T-helper 17 cell (primary cell): ENCODE measurements at regions not wholly inside any gene's neighbourhood (a gene's known extent, or its start where the extent isn't known, plus 50 kb on each side); places are given as distances from the start of the nearest gene placed in this dataset.

Experiments
- ATAC-seq: fragments of 150-1000 bp; cut with Tn5 transposase; 2 replicates; pipeline ENCODE4 v1.10.0; 2021; ENCODE audit warnings: mild to moderate bottlenecking, moderate library complexity
- DNase-seq, 3 donors: peaks; one replicate each; pipeline versions ENCODE4 v3.0.0 to v3.0.0-alpha.2; 2020 to 2021
- H3K9me3 ChIP-seq: one replicate; pipeline ENCODE4 v1.7.0; 2013; ENCODE audit warnings: low read length, mild to moderate bottlenecking; ENCODE audit not compliant: control insufficient read depth, poor library complexity, severe bottlenecking
- H3K27ac Mint-ChIP-seq: one replicate; pipeline ENCODE4 v1.8.0; 2022; ENCODE audit warnings: mild to moderate bottlenecking, moderate library complexity, mixed read lengths
- H3K27me3 Mint-ChIP-seq: one replicate; pipeline ENCODE4 v1.8.0; 2022; ENCODE audit warnings: mixed read lengths
- H3K36me3 Mint-ChIP-seq: one replicate; pipeline ENCODE4 v1.8.0; 2022; ENCODE audit warnings: low read depth, mixed read lengths
- H3K4me1 Mint-ChIP-seq: one replicate; pipeline ENCODE4 v1.8.0; 2022; ENCODE audit warnings: mild to moderate bottlenecking, mixed read lengths
- H3K4me3 Mint-ChIP-seq: one replicate; pipeline ENCODE4 v1.8.0; 2022; ENCODE audit warnings: mild to moderate bottlenecking, moderate library complexity, mixed read lengths

- no peak overlapping the region for H3K27ac Mint-ChIP-seq
- no peaks in the 10 kb centered on the region for H3K4me1 Mint-ChIP-seq
- H3K27me3 Mint-ChIP-seq = no peaks in the 10 kb centered on the region
- ATAC-seq (no peak), DNase-seq (no peak)
- H3K36me3 Mint-ChIP-seq = no peaks in the 10 kb centered on the region
- no peaks in the 10 kb centered on the region for H3K9me3 ChIP-seq
- no peak overlapping the region for H3K4me3 Mint-ChIP-seq
Observed at GRCh38 chr6:104017410-104018381, 842.0 kb downstream of the HACE1 start.

GRCh38 chr6:104014163-104014959 lies 845.4 kb downstream of the HACE1 start:
- no peak for ATAC-seq
- H3K9me3 ChIP-seq = no peaks in the 10 kb centered on the region
- no peaks in the 10 kb centered on the region for H3K36me3 Mint-ChIP-seq
- H3K27ac Mint-ChIP-seq = no peak overlapping the region
- DNase-seq = no peak
- no peaks in the 10 kb centered on the region for H3K27me3 Mint-ChIP-seq
- no peaks in the 10 kb centered on the region for H3K4me1 Mint-ChIP-seq
- no peak overlapping the region for H3K4me3 Mint-ChIP-seq

- no peak overlapping the region for H3K27ac Mint-ChIP-seq
- H3K9me3 ChIP-seq = no peaks in the 10 kb centered on the region
- H3K27me3 Mint-ChIP-seq = no peaks in the 10 kb centered on the region
- no peaks in the 10 kb centered on the region for H3K36me3 Mint-ChIP-seq
- no peak for ATAC-seq
- no peaks in the 10 kb centered on the region for H3K4me1 Mint-ChIP-seq
- H3K4me3 Mint-ChIP-seq = no peak overlapping the region
- no peak for DNase-seq
Observed at GRCh38 chr6:104013312-104013971, 846.3 kb downstream of the HACE1 start.

GRCh38 chr6:104010897-104011296 lies 848.8 kb downstream of the HACE1 start:
- no peak overlapping the region for H3K4me3 Mint-ChIP-seq
- H3K36me3 Mint-ChIP-seq = no peaks in the 10 kb centered on the region
- H3K4me1 Mint-ChIP-seq = no peaks in the 10 kb centered on the region
- no peak overlapping the region for H3K27ac Mint-ChIP-seq
- ATAC-seq = no peak
- no peaks in the 10 kb centered on the region for H3K27me3 Mint-ChIP-seq
- no peaks in the 10 kb centered on the region for H3K9me3 ChIP-seq
- DNase-seq = no peak

GRCh38 chr6:104003803-104004516 lies 855.8 kb downstream of the HACE1 start:
- ATAC-seq = no peak
- no peak overlapping the region for H3K27ac Mint-ChIP-seq
- H3K27me3 Mint-ChIP-seq = no peaks in the 10 kb centered on the region
- no peak for DNase-seq
- H3K9me3 ChIP-seq = no peaks in the 10 kb centered on the region
- no peak overlapping the region for H3K4me3 Mint-ChIP-seq
- H3K4me1 Mint-ChIP-seq = no peaks in the 10 kb centered on the region
- H3K36me3 Mint-ChIP-seq = no peaks in the 10 kb centered on the region

GRCh38 chr6:103995571-103995970 lies 864.1 kb downstream of the HACE1 start:
- no peaks in the 10 kb centered on the region for H3K36me3 Mint-ChIP-seq
- DNase-seq = no peak
- no peaks in the 10 kb centered on the region for H3K27me3 Mint-ChIP-seq
- ATAC-seq = no peak
- no peaks in the 10 kb centered on the region for H3K4me1 Mint-ChIP-seq
- H3K27ac Mint-ChIP-seq = no peak overlapping the region
- no peaks in the 10 kb centered on the region for H3K9me3 ChIP-seq
- no peak overlapping the region for H3K4me3 Mint-ChIP-seq

GRCh38 chr6:103983860-103984259 lies 875.9 kb downstream of the HACE1 start:
- H3K4me3 Mint-ChIP-seq = no peak overlapping the region
- no peak for ATAC-seq
- no peaks in the 10 kb centered on the region for H3K4me1 Mint-ChIP-seq

GRCh38 chr6:103983011-103983410 lies 876.7 kb downstream of the HACE1 start:
- no peak for ATAC-seq
- H3K27ac Mint-ChIP-seq = no peak overlapping the region
- H3K4me3 Mint-ChIP-seq = no peak overlapping the region
- H3K36me3 Mint-ChIP-seq = no peaks in the 10 kb centered on the region
- no peak for DNase-seq
- H3K27me3 Mint-ChIP-seq = no peaks in the 10 kb centered on the region
- no peaks in the 10 kb centered on the region for H3K9me3 ChIP-seq
- no peaks in the 10 kb centered on the region for H3K4me1 Mint-ChIP-seq

More at GRCh38 chr6:103983860-103984259, 875.9 kb downstream of the HACE1 start:
- no peaks in the 10 kb centered on the region for H3K36me3 Mint-ChIP-seq
- no peak overlapping the region for H3K27ac Mint-ChIP-seq
- no peaks in the 10 kb centered on the region for H3K27me3 Mint-ChIP-seq
- H3K9me3 ChIP-seq = no peaks in the 10 kb centered on the region
- no peak for DNase-seq

GRCh38 chr6:103982574-103982973 lies 877.1 kb downstream of the HACE1 start:
- Mint-ChIP-seq H3K36me3 (no peaks in the 10 kb centered on the region), H3K27ac (no peak overlapping the region), H3K4me1 (no peaks in the 10 kb centered on the region), H3K4me3 (no peak overlapping the region), H3K27me3 (no peaks in the 10 kb centered on the region)
- no peak for ATAC-seq
- DNase-seq = no peak
- H3K9me3 ChIP-seq = no peaks in the 10 kb centered on the region

- H3K27ac Mint-ChIP-seq = no peak overlapping the region
- H3K36me3 Mint-ChIP-seq = no peaks in the 10 kb centered on the region
- no peaks in the 10 kb centered on the region for H3K4me1 Mint-ChIP-seq
Observed at GRCh38 chr6:103979308-103979707, 880.4 kb downstream of the HACE1 start.

GRCh38 chr6:103937389-103937788 lies 922.3 kb downstream of the HACE1 start:
- Mint-ChIP-seq H3K4me1 (no peaks in the 10 kb centered on the region), H3K27me3 (no peaks in the 10 kb centered on the region), H3K27ac (no peak overlapping the region), H3K36me3 (no peaks in the 10 kb centered on the region), H3K4me3 (no peak overlapping the region)
- ATAC-seq (no peak), DNase-seq (no peak)
- H3K9me3 ChIP-seq = no peaks in the 10 kb centered on the region

More at GRCh38 chr6:103979308-103979707, 880.4 kb downstream of the HACE1 start:
- no peak overlapping the region for H3K4me3 Mint-ChIP-seq
- no peaks in the 10 kb centered on the region for H3K27me3 Mint-ChIP-seq
- no peaks in the 10 kb centered on the region for H3K9me3 ChIP-seq
- no peak for ATAC-seq
- no peak for DNase-seq

- no peaks in the 10 kb centered on the region for H3K27me3 Mint-ChIP-seq
- no peak for DNase-seq
- no peak overlapping the region for H3K4me3 Mint-ChIP-seq
- no peak for ATAC-seq
- H3K4me1 Mint-ChIP-seq = no peaks in the 10 kb centered on the region
- H3K36me3 Mint-ChIP-seq = no peaks in the 10 kb centered on the region
- H3K9me3 ChIP-seq = no peaks in the 10 kb centered on the region
- H3K27ac Mint-ChIP-seq = no peak overlapping the region
Observed at GRCh38 chr6:103925317-103925716, 934.4 kb downstream of the HACE1 start.
